Panc1 (cell line): ENCODE measurements at regions not wholly inside any gene's neighbourhood (a gene's known extent, or its start where the extent isn't known, plus 50 kb on each side); places are given as distances from the start of the nearest gene placed in this dataset.

Source experiments
- POLR2AphosphoS5 ChIP-seq: IDR thresholded peaks from 2 replicates; pipeline ENCODE4 v1.6.1; 2012; ENCODE audit warnings: mild to moderate bottlenecking, low read depth, low read length, moderate library complexity
- SIN3A ChIP-seq: IDR thresholded peaks from 2 replicates; pipeline ENCODE4 v1.6.1; 2012; ENCODE audit warnings: low read depth, mild to moderate bottlenecking, low read length, moderate library complexity, borderline replicate concordance; ENCODE audit not compliant: insufficient read depth
- TCF7L2 ChIP-seq: IDR thresholded peaks from 2 replicates; pipeline ENCODE4 v1.6.1; 2011; ENCODE audit warnings: mild to moderate bottlenecking, low read depth, low read length, inconsistent platforms
- TF ChIP-seq, protein P1 (sequence below): fragments of 450-650 bp; IDR thresholded peaks from 2 replicates; pipeline ENCODE4 v1.5.1; 2017; ENCODE audit warnings: mild to moderate bottlenecking

DNA sequence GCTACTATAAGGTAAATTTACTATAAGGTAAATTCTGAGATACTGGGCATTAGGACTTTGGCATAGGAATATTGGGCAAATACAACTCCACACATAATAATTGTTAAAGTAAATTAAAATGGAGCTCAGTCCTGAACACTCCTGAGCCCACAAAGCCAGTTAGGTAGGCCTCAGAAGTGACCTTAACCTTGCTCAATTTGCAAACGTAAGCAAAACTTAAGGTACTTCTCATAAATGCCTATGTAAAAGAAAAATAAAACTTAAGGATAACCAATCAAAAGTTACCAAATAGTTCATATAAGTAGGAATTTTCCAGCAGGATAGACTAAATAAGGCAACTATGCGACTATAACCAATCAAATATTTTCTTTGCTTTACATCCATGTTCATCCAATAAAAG lies 197.7 kb downstream of the MC4R start:
- TF ChIP-seq POLR2AphosphoS5 (no peak), TCF7L2 (no peak), SIN3A (no peak)
- TF ChIP-seq, protein P1, sequence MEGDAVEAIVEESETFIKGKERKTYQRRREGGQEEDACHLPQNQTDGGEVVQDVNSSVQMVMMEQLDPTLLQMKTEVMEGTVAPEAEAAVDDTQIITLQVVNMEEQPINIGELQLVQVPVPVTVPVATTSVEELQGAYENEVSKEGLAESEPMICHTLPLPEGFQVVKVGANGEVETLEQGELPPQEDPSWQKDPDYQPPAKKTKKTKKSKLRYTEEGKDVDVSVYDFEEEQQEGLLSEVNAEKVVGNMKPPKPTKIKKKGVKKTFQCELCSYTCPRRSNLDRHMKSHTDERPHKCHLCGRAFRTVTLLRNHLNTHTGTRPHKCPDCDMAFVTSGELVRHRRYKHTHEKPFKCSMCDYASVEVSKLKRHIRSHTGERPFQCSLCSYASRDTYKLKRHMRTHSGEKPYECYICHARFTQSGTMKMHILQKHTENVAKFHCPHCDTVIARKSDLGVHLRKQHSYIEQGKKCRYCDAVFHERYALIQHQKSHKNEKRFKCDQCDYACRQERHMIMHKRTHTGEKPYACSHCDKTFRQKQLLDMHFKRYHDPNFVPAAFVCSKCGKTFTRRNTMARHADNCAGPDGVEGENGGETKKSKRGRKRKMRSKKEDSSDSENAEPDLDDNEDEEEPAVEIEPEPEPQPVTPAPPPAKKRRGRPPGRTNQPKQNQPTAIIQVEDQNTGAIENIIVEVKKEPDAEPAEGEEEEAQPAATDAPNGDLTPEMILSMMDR: no peak
